ENCODE measurements at regions not wholly inside any gene's neighbourhood (a gene's known extent, or its start where the extent isn't known, plus 50 kb on each side); places are given as distances from the start of the nearest gene placed in this dataset.

DNA sequence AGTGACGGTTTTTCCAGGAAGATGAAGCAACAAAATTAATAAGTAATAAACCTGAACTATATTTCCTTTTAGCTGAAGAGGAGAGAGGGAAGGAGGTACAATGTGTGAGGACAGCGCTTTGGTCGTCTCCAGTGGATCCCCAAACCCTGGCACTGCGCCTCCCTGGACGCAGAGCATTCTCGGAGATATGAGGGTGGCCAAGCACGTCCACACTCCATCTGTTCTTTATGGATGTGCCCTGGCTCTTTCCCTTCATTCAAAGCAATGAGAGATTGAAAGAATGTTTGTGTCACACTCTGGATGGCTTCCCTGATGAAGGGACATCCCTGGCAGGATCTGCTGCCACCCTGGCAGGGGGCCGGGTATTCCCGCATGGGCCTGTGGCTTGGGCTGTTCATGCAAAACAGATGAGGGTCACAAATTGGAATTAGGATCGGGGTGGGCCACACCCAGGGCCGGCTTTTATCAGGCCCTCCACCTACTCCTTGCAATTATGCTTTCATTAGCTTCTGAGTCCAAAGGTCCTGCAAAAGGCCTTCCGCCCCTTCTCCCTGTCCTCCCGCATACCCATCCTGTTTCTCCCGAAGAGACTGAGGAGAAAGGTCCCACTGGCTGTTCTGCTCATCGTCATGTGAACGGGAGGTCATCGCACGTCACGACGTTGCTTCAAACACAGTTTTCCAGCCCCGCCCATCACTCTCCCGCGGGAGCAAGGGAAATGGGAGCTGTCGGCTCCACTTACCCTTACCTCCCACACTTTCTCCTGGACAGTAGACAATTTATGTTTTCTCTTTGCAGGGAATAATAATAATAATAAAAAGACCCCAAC lies 286.1 kb upstream of the IRX4 start:
- TF ChIP-seq, protein P1, sequence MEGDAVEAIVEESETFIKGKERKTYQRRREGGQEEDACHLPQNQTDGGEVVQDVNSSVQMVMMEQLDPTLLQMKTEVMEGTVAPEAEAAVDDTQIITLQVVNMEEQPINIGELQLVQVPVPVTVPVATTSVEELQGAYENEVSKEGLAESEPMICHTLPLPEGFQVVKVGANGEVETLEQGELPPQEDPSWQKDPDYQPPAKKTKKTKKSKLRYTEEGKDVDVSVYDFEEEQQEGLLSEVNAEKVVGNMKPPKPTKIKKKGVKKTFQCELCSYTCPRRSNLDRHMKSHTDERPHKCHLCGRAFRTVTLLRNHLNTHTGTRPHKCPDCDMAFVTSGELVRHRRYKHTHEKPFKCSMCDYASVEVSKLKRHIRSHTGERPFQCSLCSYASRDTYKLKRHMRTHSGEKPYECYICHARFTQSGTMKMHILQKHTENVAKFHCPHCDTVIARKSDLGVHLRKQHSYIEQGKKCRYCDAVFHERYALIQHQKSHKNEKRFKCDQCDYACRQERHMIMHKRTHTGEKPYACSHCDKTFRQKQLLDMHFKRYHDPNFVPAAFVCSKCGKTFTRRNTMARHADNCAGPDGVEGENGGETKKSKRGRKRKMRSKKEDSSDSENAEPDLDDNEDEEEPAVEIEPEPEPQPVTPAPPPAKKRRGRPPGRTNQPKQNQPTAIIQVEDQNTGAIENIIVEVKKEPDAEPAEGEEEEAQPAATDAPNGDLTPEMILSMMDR (IDR thresholded peaks at IDR 0.05) = no peak
- TF ChIP-seq POLR2A (IDR thresholded peaks at IDR 0.05) = no peak

All from ovary (tissue), 3 donors.